ENCODE measurements at regions not wholly inside any gene's neighbourhood (a gene's known extent, or its start where the extent isn't known, plus 50 kb on each side); places are given as distances from the start of the nearest gene placed in this dataset.

DNA sequence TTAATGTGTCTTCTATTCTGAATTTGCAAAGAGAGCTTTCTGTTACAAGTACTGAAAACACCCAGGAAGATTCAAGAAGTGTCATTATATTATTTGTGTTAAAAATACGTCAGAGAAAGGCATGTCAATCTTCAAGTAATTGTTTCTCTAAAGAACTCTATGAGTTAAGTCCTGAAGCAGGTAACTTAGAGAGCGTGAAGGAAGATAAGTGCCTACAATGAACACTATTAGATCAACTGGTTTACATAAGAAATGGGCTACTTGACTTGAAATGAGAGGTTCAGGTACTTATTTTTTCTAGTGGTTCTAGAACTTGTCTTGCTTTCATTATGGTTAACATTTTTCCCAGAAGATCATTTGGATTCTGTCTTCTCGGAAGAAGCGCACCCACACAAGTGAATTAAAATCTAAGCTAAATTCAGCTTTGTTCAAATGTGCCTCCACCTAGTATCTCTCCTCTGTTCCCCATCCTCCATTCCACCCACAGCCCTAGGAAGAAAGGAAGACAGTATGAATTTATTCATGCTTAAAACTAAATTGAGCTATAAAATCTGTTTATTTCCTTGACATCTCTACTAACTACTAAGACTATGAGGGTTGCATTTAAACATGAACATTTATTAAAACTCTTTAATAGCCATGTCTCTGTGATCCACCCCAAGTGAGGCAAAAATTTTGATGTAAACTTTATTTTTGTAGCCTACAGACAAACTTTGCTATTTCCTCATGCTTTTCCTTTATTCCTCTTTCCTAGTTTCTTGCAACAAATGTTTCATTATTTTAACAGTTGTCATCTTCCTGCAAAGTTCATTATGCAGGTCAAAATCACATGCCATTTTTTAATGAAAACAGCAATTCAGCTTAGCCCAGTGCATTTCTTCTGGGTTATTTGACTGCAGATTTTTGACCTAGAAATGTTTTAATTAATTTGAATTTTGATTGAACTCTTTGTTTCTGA, 206.8 kb downstream of the KCNJ2 start:
- DNase-seq = no peak
- no peak overlapping the region for H4K91ac ChIP-seq (ENCODE audit: low read depth, low read length)
- no peaks in the 10 kb centered on the region for H3K79me1 ChIP-seq (ENCODE audit: low read length)
- no peak overlapping the region for H2AK5ac ChIP-seq (ENCODE audit: low read length)
- no peak overlapping the region for H2BK120ac ChIP-seq (ENCODE audit: insufficient read depth, low read length, poor library complexity)
- no peak overlapping the region for H2BK5ac ChIP-seq (ENCODE audit: low read depth, low read length, poor library complexity)
- no peaks in the 10 kb centered on the region for H3K36me3 ChIP-seq (ENCODE audit: control insufficient read depth in 1 of 2, insufficient read depth in 2 of 2, low read length in 2 of 2)
- no peak overlapping the region for H4K12ac ChIP-seq (ENCODE audit: low read depth, low read length)
- no peak overlapping the region for H3K14ac ChIP-seq (ENCODE audit: low read length)
- H3K9me3 ChIP-seq (ENCODE audit: insufficient read depth, low read depth, low read length) = no peaks in the 10 kb centered on the region
- no peak overlapping the region for H3K18ac ChIP-seq (ENCODE audit: low read length)
- no peak overlapping the region for H4K8ac ChIP-seq (ENCODE audit: low read depth, low read length)
- H2BK12ac ChIP-seq (ENCODE audit: low read length) = no peak overlapping the region
- H3K4me3 ChIP-seq (ENCODE audit: low read depth, low read length) = no peak overlapping the region
- H3K4me2 ChIP-seq (ENCODE audit: low read length) = no peak overlapping the region
- no peaks in the 10 kb centered on the region for H3K4me1 ChIP-seq (ENCODE audit: control insufficient read depth in 1 of 2, insufficient read depth in 2 of 2, low read length in 2 of 2)
- H3K79me2 ChIP-seq (ENCODE audit: control insufficient read depth, insufficient read depth, low read length, poor library complexity) = no peaks in the 10 kb centered on the region
- no peak overlapping the region for H2AFZ ChIP-seq (ENCODE audit: insufficient read depth, low read length, poor library complexity)
- no peak overlapping the region for H3K9ac ChIP-seq (ENCODE audit: low read length)
- no peak overlapping the region for H3K27ac ChIP-seq (ENCODE audit: low read depth, low read length)
- H3K23ac ChIP-seq (ENCODE audit: low read length) = no peak overlapping the region
- no CpG with 5 or more reads among the region's 4 CpGs for WGBS (ENCODE audit: extremely low coverage, insufficient coverage, insufficient read length)
- no peak overlapping the region for H3K4ac ChIP-seq (ENCODE audit: low read depth, low read length)
- H3K27me3 ChIP-seq (ENCODE audit: insufficient read depth, low read length) = no peaks in the 10 kb centered on the region

DNA sequence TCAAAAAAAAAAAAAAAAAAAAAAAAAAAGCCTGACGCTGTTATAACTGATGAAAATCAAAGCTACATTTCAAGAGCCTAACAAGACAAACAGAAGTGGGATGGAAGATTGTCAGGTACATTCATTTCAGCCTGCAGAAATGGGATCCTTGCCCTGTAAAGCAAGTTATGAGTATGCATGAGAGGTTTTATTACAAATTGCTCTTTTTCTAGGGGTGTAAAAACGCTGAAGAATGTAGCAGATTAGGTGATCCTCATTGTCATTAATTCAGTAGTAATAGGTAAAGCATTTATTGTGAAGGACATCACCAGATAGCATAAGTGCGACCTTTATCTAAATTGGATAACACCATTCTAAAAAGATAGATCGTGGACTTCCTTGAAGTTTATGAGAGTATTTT, 208.3 kb downstream of the KCNJ2 start:
- Histone ChIP-seq H3K36me3 (ENCODE audit: control insufficient read depth in 1 of 2, insufficient read depth in 2 of 2, low read length in 2 of 2) (no peaks in the 10 kb centered on the region), H2BK12ac (ENCODE audit: low read length) (no peak overlapping the region), H3K27ac (ENCODE audit: low read depth, low read length) (no peak overlapping the region), H3K14ac (ENCODE audit: low read length) (no peak overlapping the region), H4K8ac (ENCODE audit: low read depth, low read length) (no peak overlapping the region), H3K79me2 (ENCODE audit: control insufficient read depth, insufficient read depth, low read length, poor library complexity) (no peaks in the 10 kb centered on the region), H4K91ac (ENCODE audit: low read depth, low read length) (no peak overlapping the region), H3K4me1 (ENCODE audit: control insufficient read depth in 1 of 2, insufficient read depth in 2 of 2, low read length in 2 of 2) (no peaks in the 10 kb centered on the region), H2AK5ac (ENCODE audit: low read length) (no peak overlapping the region), H3K79me1 (ENCODE audit: low read length) (no peaks in the 10 kb centered on the region), H3K4me3 (ENCODE audit: low read depth, low read length) (no peak overlapping the region), H3K18ac (ENCODE audit: low read length) (no peak overlapping the region), H3K9ac (ENCODE audit: low read length) (no peak overlapping the region), H3K4me2 (ENCODE audit: low read length) (no peak overlapping the region), H3K27me3 (ENCODE audit: insufficient read depth, low read length) (no peaks in the 10 kb centered on the region), H3K9me3 (ENCODE audit: insufficient read depth, low read depth, low read length) (no peaks in the 10 kb centered on the region), H4K12ac (ENCODE audit: low read depth, low read length) (no peak overlapping the region), H2BK5ac (ENCODE audit: low read depth, low read length, poor library complexity) (no peak overlapping the region), H2AFZ (ENCODE audit: insufficient read depth, low read length, poor library complexity) (no peak overlapping the region), H3K23ac (ENCODE audit: low read length) (no peak overlapping the region), H2BK120ac (ENCODE audit: insufficient read depth, low read length, poor library complexity) (no peak overlapping the region), H3K4ac (ENCODE audit: low read depth, low read length) (no peak overlapping the region)
- no CpG with 5 or more reads among the region's 4 CpGs for WGBS (ENCODE audit: extremely low coverage, insufficient coverage, insufficient read length)
- no peak for DNase-seq

DNA sequence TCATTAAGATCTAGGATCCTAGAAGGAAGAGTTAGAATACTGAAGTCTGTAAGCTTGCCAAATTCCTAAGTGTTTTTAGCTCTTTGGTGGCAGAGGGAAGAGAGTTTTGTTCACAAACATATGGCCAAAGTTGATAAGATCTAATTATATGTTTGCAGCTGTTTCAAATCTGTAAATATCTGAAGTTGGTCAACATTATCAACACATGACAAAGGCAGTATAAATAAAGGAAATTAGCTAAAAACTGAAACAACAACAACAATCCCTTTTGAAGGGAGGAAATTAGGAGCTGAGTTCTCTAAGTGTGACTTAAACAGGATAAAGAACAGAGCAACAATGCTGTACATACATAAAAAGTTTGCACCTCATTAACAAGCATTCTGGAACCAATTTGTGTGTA, 208.7 kb downstream of the KCNJ2 start:
- H4K12ac ChIP-seq (ENCODE audit: low read depth, low read length) = no peak overlapping the region
- H4K8ac ChIP-seq (ENCODE audit: low read depth, low read length) = no peak overlapping the region
- H3K4me1 ChIP-seq (ENCODE audit: control insufficient read depth in 1 of 2, insufficient read depth in 2 of 2, low read length in 2 of 2) = no peaks in the 10 kb centered on the region
- no peaks in the 10 kb centered on the region for H3K27me3 ChIP-seq (ENCODE audit: insufficient read depth, low read length)
- no peak overlapping the region for H3K23ac ChIP-seq (ENCODE audit: low read length)
- H3K79me2 ChIP-seq (ENCODE audit: control insufficient read depth, insufficient read depth, low read length, poor library complexity) = no peaks in the 10 kb centered on the region
- no peak overlapping the region for H3K14ac ChIP-seq (ENCODE audit: low read length)
- H3K4ac ChIP-seq (ENCODE audit: low read depth, low read length) = no peak overlapping the region
- H3K18ac ChIP-seq (ENCODE audit: low read length) = no peak overlapping the region
- H3K36me3 ChIP-seq (ENCODE audit: control insufficient read depth in 1 of 2, insufficient read depth in 2 of 2, low read length in 2 of 2) = no peaks in the 10 kb centered on the region
- DNase-seq = no peak
- no peak overlapping the region for H2BK5ac ChIP-seq (ENCODE audit: low read depth, low read length, poor library complexity)
- no peak overlapping the region for H2BK120ac ChIP-seq (ENCODE audit: insufficient read depth, low read length, poor library complexity)
- no peak overlapping the region for H3K4me2 ChIP-seq (ENCODE audit: low read length)
- no peak overlapping the region for H3K27ac ChIP-seq (ENCODE audit: low read depth, low read length)
- H2BK12ac ChIP-seq (ENCODE audit: low read length) = no peak overlapping the region
- no peak overlapping the region for H3K4me3 ChIP-seq (ENCODE audit: low read depth, low read length)
- no peaks in the 10 kb centered on the region for H3K9me3 ChIP-seq (ENCODE audit: insufficient read depth, low read depth, low read length)
- H3K79me1 ChIP-seq (ENCODE audit: low read length) = no peaks in the 10 kb centered on the region
- no peak overlapping the region for H2AFZ ChIP-seq (ENCODE audit: insufficient read depth, low read length, poor library complexity)
- H4K91ac ChIP-seq (ENCODE audit: low read depth, low read length) = no peak overlapping the region
- no peak overlapping the region for H2AK5ac ChIP-seq (ENCODE audit: low read length)
- H3K9ac ChIP-seq (ENCODE audit: low read length) = no peak overlapping the region

DNA sequence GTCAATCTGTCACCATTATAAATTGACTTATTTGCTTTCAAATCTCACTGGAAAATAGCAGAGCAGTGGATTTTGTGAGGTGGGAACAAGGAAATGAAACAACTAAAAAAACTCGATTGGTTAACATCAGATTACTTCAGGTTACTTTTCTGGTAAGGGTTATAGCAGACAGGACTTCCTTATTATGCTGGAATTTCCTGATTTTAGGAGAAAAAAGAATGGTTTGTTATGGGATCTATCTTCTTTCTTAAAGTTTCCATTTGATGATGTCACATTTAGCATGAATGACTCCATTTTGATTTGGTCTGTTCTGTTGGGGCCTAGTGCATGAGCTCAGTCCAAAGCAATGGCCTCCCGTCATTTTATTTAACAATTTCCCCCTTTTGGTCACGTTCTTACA, 210.6 kb downstream of the KCNJ2 start:
- no peak overlapping the region for H3K27ac ChIP-seq (ENCODE audit: low read depth, low read length)
- H3K9me3 ChIP-seq (ENCODE audit: insufficient read depth, low read depth, low read length) = no peaks in the 10 kb centered on the region
- H3K14ac ChIP-seq (ENCODE audit: low read length) = no peak overlapping the region
- H3K27me3 ChIP-seq (ENCODE audit: insufficient read depth, low read length) = no peaks in the 10 kb centered on the region
- H3K4me3 ChIP-seq (ENCODE audit: low read depth, low read length) = no peak overlapping the region
- no peak overlapping the region for H3K4me2 ChIP-seq (ENCODE audit: low read length)
- no peak overlapping the region for H2BK120ac ChIP-seq (ENCODE audit: insufficient read depth, low read length, poor library complexity)
- no peak overlapping the region for H3K18ac ChIP-seq (ENCODE audit: low read length)
- H2BK12ac ChIP-seq (ENCODE audit: low read length) = no peak overlapping the region
- H4K12ac ChIP-seq (ENCODE audit: low read depth, low read length) = no peak overlapping the region
- no peak overlapping the region for H3K9ac ChIP-seq (ENCODE audit: low read length)
- no peaks in the 10 kb centered on the region for H3K4me1 ChIP-seq (ENCODE audit: control insufficient read depth in 1 of 2, insufficient read depth in 2 of 2, low read length in 2 of 2)
- H3K23ac ChIP-seq (ENCODE audit: low read length) = no peak overlapping the region
- H3K79me2 ChIP-seq (ENCODE audit: control insufficient read depth, insufficient read depth, low read length, poor library complexity) = no peaks in the 10 kb centered on the region
- no peak overlapping the region for H2AK5ac ChIP-seq (ENCODE audit: low read length)
- no peak overlapping the region for H4K91ac ChIP-seq (ENCODE audit: low read depth, low read length)
- H3K36me3 ChIP-seq (ENCODE audit: control insufficient read depth in 1 of 2, insufficient read depth in 2 of 2, low read length in 2 of 2) = no peaks in the 10 kb centered on the region
- no peak overlapping the region for H2BK5ac ChIP-seq (ENCODE audit: low read depth, low read length, poor library complexity)
- no peak overlapping the region for H4K8ac ChIP-seq (ENCODE audit: low read depth, low read length)
- no peak overlapping the region for H3K4ac ChIP-seq (ENCODE audit: low read depth, low read length)
- no peak for DNase-seq
- WGBS (ENCODE audit: extremely low coverage, insufficient coverage, insufficient read length) = no CpG with 5 or more reads among the region's 3 CpGs
- no peaks in the 10 kb centered on the region for H3K79me1 ChIP-seq (ENCODE audit: low read length)
- no peak overlapping the region for H2AFZ ChIP-seq (ENCODE audit: insufficient read depth, low read length, poor library complexity)
